Breast epithelium (tissue), 4 donors: ENCODE measurements at regions not wholly inside any gene's neighbourhood (a gene's known extent, or its start where the extent isn't known, plus 50 kb on each side); places are given as distances from the start of the nearest gene placed in this dataset.

Experiments used
- DNase-seq, 2 donors: peaks; one replicate each; pipeline ENCODE4 v3.0.0-alpha.2; 2019; ENCODE audit warnings: low spot score in 2 of 2
- H3K27ac ChIP-seq, 2 donors: fragments of 200-600 bp; sonication (generic) in 1 of 2; one replicate each; pipeline ENCODE4 v1.5.1; 2016 to 2019; ENCODE audit warnings: mild to moderate bottlenecking in 1 of 2
- H3K27me3 ChIP-seq, 2 donors: fragments of 200-600 bp; sonication (generic) in 1 of 2; one replicate each; pipeline versions ENCODE4 v1.5.1 to v1.6.0; 2017 to 2019; ENCODE audit warnings: control low read depth in 1 of 2, mild to moderate bottlenecking in 1 of 2
- H3K36me3 ChIP-seq: fragments of 200-600 bp; one replicate; pipeline ENCODE4 v1.5.1; 2019
- H3K4me1 ChIP-seq, 2 donors: fragments of 200-600 bp; sonication (generic); one replicate each; pipeline ENCODE4 v1.5.1; 2016 to 2019; ENCODE audit warnings: control low read depth in 1 of 2
- H3K4me3 ChIP-seq, 3 donors: fragments of 200-600 bp; sonication (generic); 1 replicate in 2 of 3; 2 replicates in 1 of 3; pipeline ENCODE4 v1.5.1; 2016 to 2019; ENCODE audit warnings: mild to moderate bottlenecking in 3 of 3, moderate library complexity in 2 of 3
- H3K9me3 ChIP-seq, 2 donors: fragments of 200-600 bp; sonication (generic) in 1 of 2; one replicate each; pipeline ENCODE4 v1.5.1; 2016 to 2019; ENCODE audit warnings: control low read depth in 1 of 2
- CTCF ChIP-seq, 3 donors: fragments of 450-650 bp; IDR thresholded peaks; one replicate each; pipeline ENCODE4 v1.5.1; 2016 to 2017; ENCODE audit warnings: antibody characterized with exemption in 3 of 3, mild to moderate bottlenecking in 3 of 3, moderate library complexity in 3 of 3
- POLR2A ChIP-seq: fragments of 450-650 bp; IDR thresholded peaks from one replicate; pipeline ENCODE4 v1.6.1; 2016; ENCODE audit warnings: antibody characterized with exemption, mild to moderate bottlenecking, moderate library complexity
- POLR2AphosphoS5 ChIP-seq, 3 donors: sonication (generic); formaldehyde crosslinking; IDR thresholded peaks; one replicate each; pipeline ENCODE4 v1.6.1; 2017; ENCODE audit warnings: antibody characterized with exemption in 3 of 3
- intact Hi-C: fragments of 100-400 bp; cut with DNase I; formaldehyde crosslinking; loops from one replicate; pipeline ENCODE4 v1.15.1; 2023; ENCODE audit warnings: low total_unique reads

- Histone ChIP-seq H3K4me1 (no peaks in the 10 kb centered on the region), H3K27ac (no peak overlapping the region), H3K9me3 (no peaks in the 10 kb centered on the region), H3K4me3 (no peak overlapping the region), H3K27me3 (no peaks in the 10 kb centered on the region), H3K36me3 (no peaks in the 10 kb centered on the region)
- intact Hi-C loops, result no loop called here
- TF ChIP-seq POLR2AphosphoS5 (IDR thresholded peaks at IDR 0.05) (no peak), CTCF (IDR thresholded peaks at IDR 0.05) (no peak), POLR2A (no peak)
- DNase-seq, result no peak
These were observed 342.8 kb downstream of the DYSF start for GRCh38 chr2:71796174-71796593.

GRCh38 chr2:71795486-71795885 is 342.1 kb downstream of the DYSF start:
- no peak for TF ChIP-seq POLR2AphosphoS5 (IDR thresholded peaks at IDR 0.05)
- TF ChIP-seq CTCF (IDR thresholded peaks at IDR 0.05), result no peak
- no peak for TF ChIP-seq POLR2A
- no peak for DNase-seq
- Histone ChIP-seq H3K36me3 (no peaks in the 10 kb centered on the region), H3K9me3 (no peaks in the 10 kb centered on the region), H3K4me3 (no peak overlapping the region), H3K27me3 (no peaks in the 10 kb centered on the region), H3K4me1 (no peaks in the 10 kb centered on the region), H3K27ac (no peak overlapping the region)
- intact Hi-C loops, result no loop called here

- no peak for TF ChIP-seq CTCF (IDR thresholded peaks at IDR 0.05)
- TF ChIP-seq POLR2A, result no peak
- TF ChIP-seq POLR2AphosphoS5 (IDR thresholded peaks at IDR 0.05), result no peak
- H3K9me3 ChIP-seq, result no peaks in the 10 kb centered on the region
- H3K4me3 ChIP-seq, result no peak overlapping the region
- no peak overlapping the region for H3K27ac ChIP-seq
- no peak for DNase-seq
- no peaks in the 10 kb centered on the region for H3K4me1 ChIP-seq
- intact Hi-C loops, result no loop called here
- no peaks in the 10 kb centered on the region for H3K27me3 ChIP-seq
- H3K36me3 ChIP-seq, result no peaks in the 10 kb centered on the region
These were observed 341.2 kb downstream of the DYSF start for GRCh38 chr2:71794611-71795010.

- no peak for DNase-seq
- H3K9me3 ChIP-seq, result no peaks in the 10 kb centered on the region
- H3K27me3 ChIP-seq, result no peaks in the 10 kb centered on the region
- no peaks in the 10 kb centered on the region for H3K4me1 ChIP-seq
- TF ChIP-seq CTCF (IDR thresholded peaks at IDR 0.05) (no peak), POLR2AphosphoS5 (IDR thresholded peaks at IDR 0.05) (no peak), POLR2A (no peak)
- H3K4me3 ChIP-seq, result no peak overlapping the region
- H3K27ac ChIP-seq, result no peak overlapping the region
- H3K36me3 ChIP-seq, result no peaks in the 10 kb centered on the region
- intact Hi-C loops, result no loop called here
These were observed 340.6 kb downstream of the DYSF start for GRCh38 chr2:71793926-71794325.

GRCh38 chr2:71792926-71793761 is 339.8 kb downstream of the DYSF start:
- Histone ChIP-seq H3K27me3 (no peaks in the 10 kb centered on the region), H3K36me3 (no peaks in the 10 kb centered on the region), H3K27ac (no peak overlapping the region), H3K4me3 (no peak overlapping the region), H3K4me1 (no peaks in the 10 kb centered on the region), H3K9me3 (no peaks in the 10 kb centered on the region)
- TF ChIP-seq CTCF (IDR thresholded peaks at IDR 0.05), result no peak
- no peak for TF ChIP-seq POLR2AphosphoS5 (IDR thresholded peaks at IDR 0.05)
- no peak for TF ChIP-seq POLR2A
- intact Hi-C loops, result no loop called here
- no peak for DNase-seq
